HG03103 (cell line): ENCODE measurements at regions not wholly inside any gene's neighbourhood (a gene's known extent, or its start where the extent isn't known, plus 50 kb on each side); places are given as distances from the start of the nearest gene placed in this dataset.

Source experiments
- ATAC-seq: cut with Tn5 transposase; IDR thresholded peaks from one replicate; pipeline ENCODE4 v1.9.1; 2021; ENCODE audit warnings: low read depth; ENCODE audit not compliant: unreplicated experiment

DNA sequence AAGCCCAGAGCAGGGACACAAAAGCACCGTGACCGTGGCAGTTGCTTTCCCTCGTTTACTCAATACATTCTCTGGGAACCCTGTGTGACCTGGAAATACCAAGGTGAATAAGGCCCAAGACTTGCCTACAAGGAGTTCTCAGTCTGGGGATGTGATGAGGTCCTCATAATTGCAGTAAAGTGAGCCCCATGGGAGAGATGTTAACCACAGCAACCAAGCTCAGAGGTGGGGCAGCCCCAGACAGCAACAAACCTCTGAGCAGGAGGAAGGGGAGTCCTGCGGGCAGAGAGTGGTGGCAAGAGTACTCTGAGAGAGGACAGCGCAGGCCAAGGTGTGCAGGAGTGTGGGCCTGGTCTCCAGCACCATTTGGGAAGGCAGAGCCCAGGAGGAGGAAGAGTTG is 91.6 kb downstream of the TTC32 start:
- no peak for ATAC-seq

DNA sequence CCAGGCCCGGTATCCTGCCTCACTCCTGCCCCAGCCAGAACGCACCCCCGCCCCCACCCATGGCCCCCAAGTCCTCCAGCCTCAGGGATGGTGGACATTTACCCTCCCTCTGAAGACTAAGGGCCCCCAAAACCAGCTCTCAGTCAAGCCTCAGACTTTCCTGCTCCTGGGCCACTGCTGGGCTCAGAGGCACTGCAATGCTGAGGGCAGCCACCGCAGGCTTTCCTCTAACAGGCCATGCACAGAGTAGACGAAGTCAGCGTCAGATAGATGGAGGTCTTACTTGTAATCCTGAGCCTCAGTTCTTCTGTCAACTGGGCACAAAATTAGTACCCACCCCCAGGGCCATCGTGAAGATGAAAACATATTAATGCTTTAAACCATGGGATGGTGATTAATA is 92.6 kb downstream of the TTC32 start:
- ATAC-seq, result no peak

DNA sequence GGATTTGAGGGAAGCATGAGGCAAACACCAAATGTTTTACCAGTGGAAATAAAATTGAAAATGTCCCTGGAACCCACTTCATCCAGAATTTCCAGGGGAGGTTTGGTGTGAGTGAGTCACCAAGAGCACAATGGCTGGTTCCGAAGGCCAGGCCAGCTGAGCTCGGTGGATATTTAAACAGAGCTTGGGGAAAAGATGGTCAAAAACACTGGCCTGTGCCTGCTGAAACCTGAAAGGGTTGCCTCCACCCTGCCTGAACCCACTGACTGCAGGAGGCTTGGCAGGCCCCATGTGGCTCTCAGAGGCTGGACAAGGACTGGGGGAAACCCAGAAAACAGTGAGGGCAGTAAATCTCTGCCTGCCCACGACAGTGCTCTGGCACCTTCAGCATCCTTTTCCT is 93.9 kb downstream of the TTC32 start:
- ATAC-seq, result no peak

DNA sequence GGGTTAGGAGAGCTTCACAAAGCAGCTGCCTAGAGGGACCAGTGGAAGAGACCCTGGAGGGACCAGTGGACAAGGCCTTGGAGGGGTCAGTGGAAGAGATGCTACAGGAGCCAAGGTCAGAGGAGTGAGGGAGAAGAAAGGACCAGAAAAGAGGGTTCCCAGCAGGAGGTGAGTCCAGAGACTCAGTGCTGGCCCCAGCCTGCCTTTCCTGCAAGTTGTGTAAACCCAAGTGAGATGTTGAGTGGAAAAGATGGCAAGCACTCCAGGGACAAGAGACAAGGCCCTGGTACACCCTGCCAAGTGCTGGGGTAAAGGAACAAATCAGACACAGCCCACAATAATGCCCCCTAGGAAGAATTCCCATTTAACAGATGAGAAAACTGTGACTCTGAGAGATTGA is 94.4 kb downstream of the TTC32 start:
- no peak for ATAC-seq

DNA sequence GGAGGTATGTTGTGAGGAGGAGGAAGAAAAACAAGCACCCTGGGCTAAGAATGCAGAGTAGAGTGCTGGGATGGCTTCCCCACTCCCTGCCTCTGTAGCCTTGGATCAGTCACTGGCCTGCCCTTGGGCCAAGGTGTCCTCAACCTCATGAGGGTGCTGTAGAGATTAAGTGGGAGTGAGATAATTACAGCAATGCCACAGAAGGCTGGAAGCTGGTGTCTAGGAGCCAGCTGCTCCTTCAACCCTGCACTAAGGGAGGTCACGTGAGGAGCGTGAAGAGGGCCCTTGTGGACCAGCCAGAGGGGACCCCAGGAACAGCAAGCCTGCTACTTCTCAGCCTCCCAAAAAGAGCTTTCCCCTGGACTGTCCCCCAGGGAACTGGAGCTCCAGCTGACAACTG is 95.2 kb downstream of the TTC32 start:
- no peak for ATAC-seq

DNA sequence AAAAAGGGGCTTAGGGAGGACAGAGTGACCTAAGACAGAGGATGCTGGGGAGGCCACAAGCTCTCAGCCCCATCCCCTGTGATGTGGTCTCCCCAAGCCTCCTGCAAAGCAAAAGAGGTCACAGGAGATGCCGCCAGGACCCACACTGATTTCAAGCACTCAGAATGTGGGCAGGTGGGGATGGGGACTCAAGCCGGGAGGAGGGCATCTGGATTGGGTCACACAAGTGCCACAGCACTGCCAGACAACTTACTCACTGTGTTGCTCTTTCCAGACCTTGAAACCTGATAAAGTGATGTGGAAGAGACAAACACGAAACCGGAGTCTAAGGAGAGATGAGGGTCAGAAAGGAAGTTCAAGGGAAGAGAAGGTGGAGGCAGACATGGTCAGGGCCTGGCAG is 95.7 kb downstream of the TTC32 start:
- no peak for ATAC-seq

DNA sequence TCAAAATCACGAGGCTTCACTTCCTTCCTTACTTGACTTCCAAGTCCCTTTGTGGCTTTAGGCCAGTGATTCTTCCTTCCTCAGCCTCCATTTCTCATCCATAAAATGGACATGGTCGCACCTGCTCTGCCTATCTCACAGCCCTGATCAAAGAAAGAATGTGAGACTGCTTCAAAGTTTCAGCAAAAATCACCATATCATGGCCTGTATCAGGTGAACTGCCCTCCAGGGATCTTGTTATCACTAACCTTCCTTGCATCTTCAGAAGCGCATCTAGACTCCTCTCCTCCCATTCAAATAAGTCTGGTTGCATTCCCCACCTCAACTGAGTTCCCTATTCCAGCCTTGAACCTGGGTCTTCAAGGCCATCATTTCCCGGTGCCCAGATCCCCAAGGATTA is 96.5 kb downstream of the TTC32 start:
- no peak for ATAC-seq

DNA sequence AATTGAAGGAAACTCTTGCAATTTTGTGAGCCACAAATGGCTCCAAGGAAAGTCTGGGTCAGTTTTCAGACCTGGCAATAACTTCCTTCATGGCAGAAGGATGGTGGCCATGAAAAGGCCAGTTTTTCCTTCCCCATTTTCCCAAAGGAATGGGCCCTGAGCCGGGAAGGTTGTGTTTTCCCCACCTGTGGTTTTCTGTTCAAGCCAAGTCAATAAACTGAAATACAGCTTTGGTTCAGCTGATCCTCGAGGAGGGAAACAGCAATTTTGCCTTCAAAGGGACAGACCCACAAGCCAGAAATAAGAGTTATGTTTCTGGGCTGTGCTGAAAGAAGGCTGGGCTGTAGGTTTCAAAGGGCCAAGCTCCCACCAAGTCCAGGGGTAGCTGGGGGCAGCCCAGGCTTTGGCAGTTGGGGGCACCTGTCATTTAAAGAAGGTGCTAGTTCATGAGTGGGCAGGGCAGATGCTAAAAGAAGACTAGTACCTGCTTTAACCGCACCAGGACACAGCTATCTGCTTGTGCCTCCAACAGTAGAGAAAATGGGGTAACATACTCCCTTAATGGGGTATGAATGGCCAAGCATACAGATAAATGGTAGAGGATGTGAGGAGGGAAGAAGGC is 97.0 kb downstream of the TTC32 start:
- no peak for ATAC-seq

DNA sequence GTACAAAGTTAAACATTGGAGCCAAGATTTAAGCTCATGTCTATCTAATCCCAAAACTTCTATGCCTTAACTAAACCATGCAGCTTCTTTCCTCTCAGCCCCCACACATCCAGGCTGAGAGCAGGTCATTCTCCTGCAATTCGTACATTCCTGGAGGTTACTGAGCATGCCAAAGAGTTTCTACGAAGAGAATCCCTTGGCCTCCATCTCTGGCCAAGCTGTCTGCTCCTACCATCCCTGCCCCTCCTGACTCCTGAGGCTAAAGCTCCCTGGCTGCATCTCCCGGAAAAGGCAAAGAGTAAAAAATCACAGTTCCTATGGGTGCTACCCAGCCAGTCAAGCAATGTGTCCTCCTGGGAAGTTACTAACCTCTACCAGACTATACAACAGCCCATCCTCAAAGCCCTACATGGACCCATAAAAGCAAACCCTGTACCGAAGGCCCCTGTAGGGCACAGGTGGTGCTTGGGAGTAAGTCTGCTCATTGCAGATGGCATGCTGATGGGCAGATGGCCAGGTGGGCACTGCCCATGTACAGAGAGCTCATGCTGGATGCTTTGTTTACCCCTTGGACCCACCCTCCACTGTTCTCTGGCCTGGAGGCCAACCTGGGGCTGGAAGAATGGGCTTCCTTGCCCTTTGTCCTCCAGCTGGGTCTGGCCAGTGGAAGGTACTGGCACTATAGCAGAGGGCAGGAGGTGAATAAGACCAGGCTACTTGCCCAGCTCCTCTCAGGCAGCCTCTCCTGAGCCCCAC is 99.5 kb downstream of the TTC32 start:
- no peak for ATAC-seq

DNA sequence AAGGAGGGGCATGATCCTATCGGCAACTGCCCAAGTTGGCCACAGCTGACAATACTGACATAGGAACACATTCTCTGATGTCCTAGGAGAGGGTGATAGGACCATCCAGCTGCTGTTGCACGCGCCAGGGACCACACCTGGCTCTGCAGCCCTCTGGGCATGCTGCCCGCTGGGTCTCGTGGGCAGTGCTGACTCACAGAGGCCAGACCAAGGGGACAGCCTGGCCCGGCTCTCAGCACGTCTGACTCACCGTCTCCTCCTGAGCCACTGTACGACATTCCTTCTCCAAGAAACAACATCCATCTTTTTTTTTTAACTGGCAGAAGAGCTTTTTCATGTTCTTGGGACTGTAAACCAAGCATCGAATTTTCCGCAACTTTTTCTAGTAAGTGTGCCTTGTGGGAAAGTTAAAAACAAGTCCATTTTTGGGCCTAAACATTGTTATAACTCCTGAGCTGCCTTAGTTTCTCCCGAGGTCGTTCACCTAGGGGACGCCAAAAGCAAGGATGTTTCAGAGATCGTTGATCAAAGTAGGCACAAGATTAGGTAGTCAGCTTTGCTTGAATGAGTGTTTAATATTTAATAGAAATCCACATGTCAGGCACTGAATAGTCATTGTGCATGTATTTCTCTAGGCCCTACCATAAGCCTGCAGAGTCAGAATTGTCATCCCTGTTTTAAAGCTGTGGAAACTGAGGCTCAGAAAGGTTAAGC is 100.3 kb downstream of the TTC32 start:
- no peak for ATAC-seq

DNA sequence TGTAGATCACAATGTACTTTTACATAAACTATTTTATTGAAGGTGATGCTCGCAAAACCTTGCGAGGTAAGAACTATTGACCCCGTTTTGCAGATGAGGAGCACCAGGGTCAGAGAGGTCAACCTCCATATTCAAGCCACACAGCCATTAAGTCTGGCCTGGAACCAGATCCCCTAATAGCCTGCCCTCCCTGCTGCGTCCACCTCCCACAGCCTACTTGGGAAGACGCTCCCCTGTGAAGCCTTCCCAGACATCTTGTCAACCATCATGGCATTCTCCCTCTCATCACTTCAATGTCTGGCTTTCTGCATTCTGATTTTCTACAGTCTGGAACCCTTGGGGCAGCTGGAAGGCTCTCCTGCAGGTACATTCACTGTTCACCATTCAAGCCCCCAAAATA is 101.0 kb downstream of the TTC32 start:
- no peak for ATAC-seq

DNA sequence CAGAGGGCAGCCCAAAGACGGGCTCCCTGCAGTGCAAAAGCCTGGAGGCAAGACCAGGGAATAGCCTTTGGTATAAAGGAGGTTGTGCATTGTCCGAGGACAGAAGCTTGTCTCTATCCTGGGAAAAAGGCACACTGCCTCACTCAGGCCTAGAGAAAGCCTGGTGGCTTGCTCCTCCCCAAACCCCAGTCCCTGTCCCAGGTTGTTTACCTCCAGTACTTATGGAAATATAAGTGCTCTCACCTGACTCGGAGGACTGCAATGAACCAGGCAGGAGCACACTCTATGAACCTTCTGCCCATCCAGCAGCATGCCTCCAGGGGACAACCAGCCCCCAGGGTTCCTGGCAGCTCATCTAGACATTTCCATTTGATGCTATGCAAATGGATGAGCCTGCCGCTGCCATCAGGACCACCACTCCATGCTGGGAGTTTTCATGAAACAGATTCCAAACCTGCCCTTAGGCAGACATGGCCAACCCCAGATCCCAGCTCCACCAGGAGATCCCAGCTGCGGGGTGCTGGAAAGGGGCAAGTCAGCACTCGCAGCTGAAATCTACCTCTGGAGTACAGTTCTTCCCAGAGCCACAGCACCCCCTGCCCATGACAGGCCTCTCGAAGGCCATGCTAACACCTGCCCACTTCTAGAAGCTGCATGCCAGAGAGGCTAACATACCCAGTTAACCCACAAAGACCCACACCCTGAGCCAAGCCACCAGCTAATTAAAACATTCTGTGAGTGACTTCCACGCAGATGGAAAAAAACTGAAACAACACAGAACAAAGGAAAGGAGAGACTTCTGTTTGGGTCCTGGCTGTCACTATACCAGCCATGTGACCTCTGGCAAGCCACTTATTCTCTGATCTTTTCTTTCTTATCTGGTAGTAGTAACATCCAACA is 101.7 kb downstream of the TTC32 start:
- no peak for ATAC-seq

DNA sequence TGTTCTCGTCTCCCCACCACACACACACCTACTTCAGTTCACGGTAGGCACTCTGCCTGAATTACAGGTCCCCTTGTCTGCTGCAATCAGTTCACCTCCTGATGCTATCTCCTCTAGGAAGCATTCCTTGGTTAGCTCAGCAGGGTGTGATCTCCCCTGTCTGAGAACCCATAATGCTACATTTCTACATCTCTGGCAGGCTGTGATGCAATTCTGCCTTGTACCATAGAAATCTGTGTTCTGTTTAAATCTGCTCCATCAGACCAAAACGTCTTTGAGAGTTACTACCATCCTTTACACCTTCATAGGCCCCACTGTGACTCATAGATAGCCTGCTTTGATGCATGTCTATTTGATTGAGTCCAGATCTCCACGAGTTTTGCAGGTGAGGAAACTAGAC is 103.9 kb downstream of the TTC32 start:
- no peak for ATAC-seq

DNA sequence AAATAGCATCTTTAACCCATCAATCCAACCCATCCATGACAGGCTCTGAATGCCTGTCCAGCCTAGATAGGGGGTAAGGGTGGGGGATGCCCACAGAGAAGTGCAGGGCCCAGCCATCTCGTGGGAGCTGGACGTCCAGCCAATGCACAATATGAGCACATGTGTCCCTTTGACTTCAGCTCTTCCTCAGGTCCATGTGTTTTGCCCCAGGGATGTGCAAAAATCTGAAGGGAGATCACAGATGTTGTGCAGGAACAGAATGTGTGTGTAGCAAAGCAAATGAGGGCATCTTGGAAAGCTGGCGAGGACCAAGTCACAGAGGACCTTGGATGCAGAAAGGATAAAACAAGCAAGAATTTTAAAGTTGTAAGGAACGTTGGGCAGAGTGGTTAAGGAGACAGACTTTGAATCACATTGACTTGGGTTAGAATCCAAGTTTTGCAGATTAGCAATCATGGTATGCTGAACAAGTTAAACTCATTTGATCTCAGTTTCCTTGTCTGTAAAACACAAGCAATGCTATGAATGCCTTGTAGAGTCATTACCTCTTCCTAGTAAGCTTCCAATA is 104.5 kb downstream of the TTC32 start:
- ATAC-seq, result no peak

DNA sequence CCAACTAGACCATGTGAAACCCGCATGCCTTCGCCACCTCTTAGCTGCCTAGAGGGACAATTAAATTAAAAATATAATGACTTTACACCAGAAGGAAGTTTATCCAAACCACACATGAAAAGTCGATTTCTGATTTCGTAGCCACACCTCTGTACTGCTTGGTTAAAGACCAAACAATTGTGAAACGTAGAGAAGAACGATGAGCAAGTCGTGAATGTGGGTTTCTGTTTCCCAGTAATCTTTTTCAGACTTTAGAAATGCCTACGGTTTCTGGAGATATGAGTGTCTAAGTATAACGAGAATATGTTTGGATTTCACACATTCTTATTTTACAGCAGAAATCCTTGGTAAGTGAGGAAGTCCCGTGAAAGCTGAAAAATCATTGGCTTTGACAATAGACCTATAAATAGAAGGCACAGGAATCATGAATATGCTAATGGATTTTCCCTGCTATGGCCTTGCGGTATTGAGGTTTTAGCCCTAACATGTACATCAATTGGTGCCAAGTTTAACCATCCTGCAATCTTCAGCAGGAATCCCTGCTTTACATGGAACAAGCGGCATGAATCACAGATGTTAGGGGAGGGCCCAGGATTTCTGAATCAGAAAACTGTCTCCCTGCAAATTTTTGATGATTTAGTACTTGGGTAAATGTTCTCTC is 105.6 kb downstream of the TTC32 start:
- no peak for ATAC-seq

DNA sequence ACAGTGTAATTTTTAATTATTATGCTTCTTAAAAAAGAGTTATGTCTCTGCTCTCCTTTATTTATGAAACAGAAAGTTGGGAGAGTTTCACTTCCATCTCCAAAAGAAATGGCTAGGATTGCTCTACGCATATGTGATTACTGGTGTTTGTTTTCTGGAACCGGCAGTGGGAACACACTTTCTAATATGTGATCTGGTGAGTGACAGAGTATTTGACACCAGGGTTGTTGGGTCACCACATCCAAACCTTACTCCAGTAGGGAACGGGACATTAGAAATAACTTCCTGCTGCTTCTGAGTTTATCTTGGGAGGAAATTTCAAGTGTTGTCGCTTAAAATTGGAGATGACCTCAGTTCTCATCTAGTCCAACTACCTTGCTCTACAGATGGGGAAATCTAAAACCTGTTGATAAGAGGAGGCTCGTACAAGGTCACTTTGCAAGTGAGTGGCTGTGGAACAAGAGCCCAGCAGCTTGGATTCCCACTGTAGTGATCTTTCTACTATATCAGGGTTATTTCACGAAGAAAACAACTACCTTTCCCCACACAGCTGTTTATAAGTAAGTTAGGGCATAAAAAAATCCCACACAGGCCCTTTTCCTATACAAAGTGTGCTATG is 108.5 kb downstream of the TTC32 start:
- no peak for ATAC-seq

DNA sequence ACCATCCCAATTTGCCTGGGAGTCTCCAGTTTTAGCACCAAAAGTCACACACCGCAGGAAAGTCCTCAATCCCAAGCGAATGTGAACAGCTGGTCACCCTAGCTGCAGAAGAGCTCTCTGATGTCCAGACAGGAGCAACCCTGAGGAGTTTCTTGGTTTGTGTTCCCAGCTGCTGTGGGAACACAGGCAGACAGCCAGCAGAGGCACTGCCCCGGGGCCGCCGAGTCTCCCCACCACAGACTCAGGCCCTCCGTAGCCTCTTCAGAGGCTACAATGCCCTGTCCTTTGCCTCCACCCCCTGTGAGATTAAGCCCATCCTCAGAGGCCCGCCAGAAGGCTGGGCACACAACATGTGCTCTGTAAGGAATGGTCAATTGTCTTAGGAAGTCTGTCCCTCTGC is 111.5 kb downstream of the TTC32 start:
- ATAC-seq, result no peak

DNA sequence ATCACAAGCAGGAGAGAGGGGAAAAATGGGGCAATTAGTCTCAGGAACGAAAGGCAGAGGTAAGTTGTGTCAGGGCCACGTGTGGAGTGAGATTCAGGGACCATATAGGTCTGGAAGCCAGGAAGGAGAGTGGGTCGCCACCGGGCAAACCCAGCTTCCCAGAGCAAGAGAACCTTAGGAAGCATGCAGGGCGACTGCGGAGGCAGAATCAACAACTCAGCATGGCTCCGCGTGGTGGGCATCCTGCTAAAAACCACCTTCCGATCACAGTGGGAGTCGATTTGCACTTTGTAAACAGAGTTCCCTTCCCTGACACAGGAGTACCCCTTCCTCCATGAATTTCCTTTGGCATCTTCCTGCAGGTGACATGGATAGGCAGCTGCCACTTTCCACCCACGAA is 114.6 kb downstream of the TTC32 start:
- no peak for ATAC-seq

DNA sequence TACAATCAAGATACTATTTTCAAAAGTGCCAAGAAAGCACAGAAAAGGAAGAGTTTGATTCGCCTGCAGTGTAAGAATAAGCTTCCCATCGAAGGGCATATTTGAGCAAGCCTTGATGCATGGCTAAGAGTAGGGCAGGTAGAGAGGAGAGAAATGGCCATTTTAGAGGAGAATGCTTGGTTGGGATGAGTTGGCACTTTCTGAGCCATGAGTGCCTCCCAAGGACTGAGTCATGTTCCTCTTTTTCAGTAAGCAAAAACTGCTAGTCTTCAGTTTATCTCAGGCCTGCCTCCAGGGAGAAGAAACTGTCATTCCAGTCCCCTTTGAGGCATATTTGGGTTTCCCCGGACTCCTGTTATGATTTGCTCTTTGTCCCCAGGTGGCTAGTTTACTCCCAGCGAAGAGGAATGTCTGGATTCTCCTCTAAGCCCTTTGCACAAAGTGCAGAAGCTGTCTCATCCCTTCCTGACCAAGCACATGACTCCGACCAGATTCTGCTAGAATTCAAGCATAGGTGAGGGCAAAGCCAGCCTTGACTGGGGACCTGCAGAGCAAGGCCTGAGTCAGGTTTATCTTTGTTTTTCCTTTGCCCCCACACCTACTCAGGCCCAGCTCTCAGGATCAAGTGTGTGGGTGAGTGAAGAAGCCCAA is 115.2 kb downstream of the TTC32 start:
- peak; percentile 44 for ATAC-seq
